Motor neuron (in vitro differentiated cells): ENCODE measurements at regions not wholly inside any gene's neighbourhood (a gene's known extent, or its start where the extent isn't known, plus 50 kb on each side); places are given as distances from the start of the nearest gene placed in this dataset.
"Not testable (repeated sequence)": the region's sequence is repeated elsewhere in the genome, so short reads cannot be mapped to it uniquely, and the experiment has no call there.

Experiments used
- ATAC-seq, 8 experiments: fragments of 200-7000 bp; cut with Tn5 transposase; replicated peaks in 6 of 8; 2 replicates each; pipeline ENCODE4 v1.8.0; 2021; ENCODE audit warnings: mild to moderate bottlenecking in 8 of 8, moderate library complexity in 8 of 8
- H3K27ac ChIP-seq, 2 donors: fragments of 250-450 bp; sonication (Bioruptor Pico); 2 replicates each; pipeline ENCODE4 v1.9.0; 2021; ENCODE audit warnings: antibody characterized with exemption in 2 of 2, mild to moderate bottlenecking in 2 of 2, moderate library complexity in 1 of 2
- H3K4me1 ChIP-seq, 2 donors: fragments of 250-450 bp; sonication (Bioruptor Pico); replicated peaks in 1 of 2; 2 replicates each; pipeline ENCODE4 v1.6.1; 2021; ENCODE audit warnings: antibody characterized with exemption in 2 of 2, mild to moderate bottlenecking in 2 of 2, moderate library complexity in 1 of 2
- H3K4me3 ChIP-seq, 5 donors: fragments of 250-450 bp; sonication (Bioruptor Pico); 2 replicates each; pipeline ENCODE4 v1.9.0; 2021; ENCODE audit warnings: antibody characterized with exemption in 5 of 5, mild to moderate bottlenecking in 5 of 5, moderate library complexity in 4 of 5
- WGBS, 10 experiments: fragments of 450-650 bp; shearing (Covaris generic); methylation state at CpG; one replicate each; pipeline ENCODE4 v1.0.0; 2022; 5-methylcytosine and 5-hydroxymethylcytosine counted together
- in situ Hi-C, 9 experiments: fragments of 400-800 bp; cut with MboI; loops; one replicate each; pipeline ENCODE4 v1.15.0; 2021; ENCODE audit warnings: low sequenced_read_pairs in 9 of 9, low pct_unique_long_range_greater_than_20kb in 2 of 9; ENCODE audit not compliant: unreplicated experiment in 9 of 9

DNA sequence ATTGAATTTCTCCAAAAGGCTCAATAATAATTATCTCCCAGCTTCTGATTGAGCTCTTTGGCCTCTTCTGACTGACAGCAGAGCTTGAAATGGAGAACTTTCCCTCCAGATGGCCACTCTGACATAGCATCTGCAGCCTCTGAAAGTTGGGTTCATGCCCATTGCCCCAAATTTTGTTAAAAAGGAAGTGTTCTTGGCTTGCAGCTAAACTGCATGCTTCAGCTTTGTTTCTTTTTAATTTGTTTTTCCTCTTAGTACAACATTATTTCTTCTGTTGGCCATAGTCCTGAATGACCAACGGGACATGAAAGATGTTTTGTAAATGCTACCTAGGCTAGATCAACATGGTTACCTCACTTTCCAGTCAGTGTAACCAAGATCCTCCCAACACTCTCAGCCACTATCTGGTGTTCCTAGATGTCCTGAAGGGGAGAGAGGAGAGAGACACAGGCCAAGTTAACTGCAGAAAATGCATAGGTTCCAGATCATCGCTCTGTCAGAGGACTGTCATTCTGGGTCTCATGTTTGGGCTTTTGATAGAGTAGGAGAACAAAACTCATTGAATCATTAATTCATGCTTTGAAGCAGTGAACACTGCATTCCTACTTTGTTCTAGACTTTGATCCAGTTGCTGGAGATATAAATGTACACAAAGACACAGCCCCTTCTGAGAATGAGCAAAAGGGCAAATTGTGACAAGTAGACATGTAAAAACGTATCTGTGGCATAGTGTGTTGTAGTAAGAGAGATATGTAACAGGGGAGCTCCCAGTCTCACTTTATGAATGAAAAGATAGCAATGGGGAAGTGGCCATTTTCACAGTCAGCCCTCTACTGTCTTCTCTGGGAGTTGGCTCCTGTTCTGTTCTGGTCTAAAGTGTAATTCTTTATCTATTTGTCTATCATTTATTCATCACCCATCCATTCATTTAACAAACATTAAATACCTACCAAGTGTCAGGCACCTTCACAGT lies 156.2 kb downstream of the ZNF621 start:
- Histone ChIP-seq H3K27ac (no peak overlapping the region), H3K4me1 (peaks cover 0 to 5% of the 10 kb centered on the region in 2 donors), H3K4me3 (no peak overlapping the region)
- whole genome bisulfite sequencing, 10 experiments, result 20 to 94% (median 76%) methylated on average over 1 to 3 of the region's 3 CpGs
- ATAC-seq, result peak in 2 of 8 experiments; percentile 28 to 39
- in situ Hi-C loops, result no loop called here

- 33 to 80% (median 57%) methylated on average over 1 of the region's 1 CpG; no CpG with 5 or more reads in 3 of the 10 experiments for WGBS, 10 experiments
- in situ Hi-C loops, result no loop called here
Observed at GRCh38 chr3:40681658-40682055, 156.9 kb downstream of the ZNF621 start.

GRCh38 chr3:40689837-40690236 lies 165.1 kb downstream of the ZNF621 start:
- peak in 3 of 8 experiments; percentile 71 to 75 (median 73) for ATAC-seq
- WGBS, 10 experiments, result 33 to 100% (median 83%) methylated on average over 1 of the region's 1 CpG; no CpG with 5 or more reads in 1 of the 10 experiments
- Histone ChIP-seq H3K4me1 (no peaks in the 10 kb centered on the region), H3K27ac (no peak overlapping the region), H3K4me3 (no peak overlapping the region)
- in situ Hi-C loops, result no loop called here

More at GRCh38 chr3:40681658-40682055, 156.9 kb downstream of the ZNF621 start:
- no peak overlapping the region for H3K4me3 ChIP-seq
- peaks cover 0 to 5% of the 10 kb centered on the region in 2 donors for H3K4me1 ChIP-seq
- no peak overlapping the region for H3K27ac ChIP-seq
- peak in 6 of 8 experiments; percentile 50 to 97 (median 74) for ATAC-seq

GRCh38 chr3:40690749-40691451 lies 166.1 kb downstream of the ZNF621 start:
- Histone ChIP-seq H3K27ac (no peak overlapping the region), H3K4me3 (no peak overlapping the region), H3K4me1 (no peaks in the 10 kb centered on the region)
- in situ Hi-C loops, result no loop called here
- 10 to 82% (median 75%) methylated on average over 2 to 8 of the region's 9 CpGs; no CpG with 5 or more reads in 6 of the 10 experiments for WGBS, 10 experiments
- peak in 4 of 8 experiments; percentile 65 to 80 (median 80) for ATAC-seq

GRCh38 chr3:40691452-40691861 lies 166.7 kb downstream of the ZNF621 start:
- in situ Hi-C loops, result no loop called here
- no peak overlapping the region for H3K27ac ChIP-seq
- no peak overlapping the region for H3K4me3 ChIP-seq
- H3K4me1 ChIP-seq, result no peaks in the 10 kb centered on the region
- 20 to 100% (median 94%) methylated on average over 1 to 4 of the region's 4 CpGs; no CpG with 5 or more reads in 3 of the 10 experiments for WGBS, 10 experiments
- peak in 1 of 8 experiments; percentile 36 for ATAC-seq

GRCh38 chr3:40695848-40696247 lies 171.1 kb downstream of the ZNF621 start:
- H3K4me3 ChIP-seq, result no peak overlapping the region
- ATAC-seq, result no peak
- H3K4me1 ChIP-seq, result no peaks in the 10 kb centered on the region
- in situ Hi-C loops, result no loop called here
- WGBS, 10 experiments, result 0 to 83% (median 40%) methylated on average over 1 to 2 of the region's 2 CpGs; no CpG with 5 or more reads in 5 of the 10 experiments
- H3K27ac ChIP-seq, result no peak overlapping the region

- not testable (repeated sequence) for H3K4me1 ChIP-seq
Observed at GRCh38 chr3:40698611-40699010, 173.9 kb downstream of the ZNF621 start.

GRCh38 chr3:40701016-40701588 lies 176.3 kb downstream of the ZNF621 start:
- in situ Hi-C loops, result no loop called here
- H3K4me3 ChIP-seq, result no peak overlapping the region
- 40 to 83% (median 50%) methylated on average over 1 of the region's 1 CpG; no CpG with 5 or more reads in 7 of the 10 experiments for WGBS, 10 experiments
- H3K27ac ChIP-seq, result no peak overlapping the region
- no peaks in the 10 kb centered on the region for H3K4me1 ChIP-seq
- no peak for ATAC-seq

More at GRCh38 chr3:40698611-40699010, 173.9 kb downstream of the ZNF621 start:
- H3K27ac ChIP-seq, H3K4me3 ChIP-seq, in situ Hi-C loops, ATAC-seq: not testable (repeated sequence)

- WGBS, 10 experiments, result 0 to 100% (median 94%) methylated on average over 1 of the region's 1 CpG
- no peak for ATAC-seq
- no peak overlapping the region for H3K27ac ChIP-seq
- no peak overlapping the region for H3K4me3 ChIP-seq
- in situ Hi-C loops, result no loop called here
- no peaks in the 10 kb centered on the region for H3K4me1 ChIP-seq
Observed at GRCh38 chr3:40704224-40704623, 179.5 kb downstream of the ZNF621 start.

DNA sequence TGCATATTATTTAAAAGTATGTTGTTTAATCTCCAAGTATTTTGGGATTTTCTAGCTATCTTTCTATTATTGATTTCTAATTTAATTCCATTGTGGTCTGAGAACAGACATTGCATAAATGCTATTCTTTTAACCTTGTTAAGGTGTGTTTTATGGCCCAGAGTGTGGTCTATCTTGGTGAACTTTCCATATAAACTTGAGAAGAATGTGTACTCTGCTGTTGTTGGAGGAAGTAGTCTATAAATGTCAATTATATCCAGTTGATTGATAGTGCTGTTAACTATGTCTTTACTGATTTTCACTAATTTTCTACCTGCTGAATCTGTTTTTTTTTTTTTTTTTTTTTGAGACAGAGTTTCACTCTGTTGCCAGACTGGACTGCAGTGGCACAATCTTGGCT lies 180.9 kb downstream of the ZNF621 start:
- in situ Hi-C loops, result no loop called here
- no peak for ATAC-seq

GRCh38 chr3:40713306-40713705 lies 188.5 kb downstream of the ZNF621 start:
- in situ Hi-C loops, result no loop called here
- Histone ChIP-seq H3K27ac (no peak overlapping the region), H3K4me3 (no peak overlapping the region), H3K4me1 (peaks cover 2 to 3% of the 10 kb centered on the region in 2 donors)
- no peak for ATAC-seq

More for the DNA sequence above, 180.9 kb downstream of the ZNF621 start:
- no peak overlapping the region for H3K4me3 ChIP-seq
- no peak overlapping the region for H3K27ac ChIP-seq
- H3K4me1 ChIP-seq, result no peaks in the 10 kb centered on the region

DNA sequence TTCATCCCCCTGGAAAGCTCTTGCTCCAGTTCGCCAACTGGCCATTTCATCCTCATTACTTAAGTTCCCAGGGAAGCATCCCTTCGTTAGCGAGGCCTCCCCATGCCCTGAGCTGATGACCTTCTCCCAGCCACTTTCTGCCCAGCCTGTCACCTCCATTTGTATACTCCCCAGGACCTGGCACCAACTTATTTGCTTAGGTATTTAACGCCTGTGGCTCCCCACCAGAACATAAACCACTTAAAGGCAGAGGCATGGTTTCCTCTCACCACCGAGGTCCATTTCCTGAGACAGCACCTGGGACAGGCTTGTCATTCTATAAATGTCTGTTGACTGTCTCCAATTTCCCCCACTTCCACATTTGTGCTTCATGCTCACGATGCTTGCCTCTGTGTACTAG lies 189.0 kb downstream of the ZNF621 start:
- in situ Hi-C loops, result no loop called here
- H3K4me1 ChIP-seq, result peaks cover 2 to 3% of the 10 kb centered on the region in 2 donors
- no peak overlapping the region for H3K27ac ChIP-seq
- 20 to 100% (median 61%) methylated on average over 1 to 6 of the region's 6 CpGs; no CpG with 5 or more reads in 1 of the 10 experiments for WGBS, 10 experiments
- no peak overlapping the region for H3K4me3 ChIP-seq
- ATAC-seq, result no peak

DNA sequence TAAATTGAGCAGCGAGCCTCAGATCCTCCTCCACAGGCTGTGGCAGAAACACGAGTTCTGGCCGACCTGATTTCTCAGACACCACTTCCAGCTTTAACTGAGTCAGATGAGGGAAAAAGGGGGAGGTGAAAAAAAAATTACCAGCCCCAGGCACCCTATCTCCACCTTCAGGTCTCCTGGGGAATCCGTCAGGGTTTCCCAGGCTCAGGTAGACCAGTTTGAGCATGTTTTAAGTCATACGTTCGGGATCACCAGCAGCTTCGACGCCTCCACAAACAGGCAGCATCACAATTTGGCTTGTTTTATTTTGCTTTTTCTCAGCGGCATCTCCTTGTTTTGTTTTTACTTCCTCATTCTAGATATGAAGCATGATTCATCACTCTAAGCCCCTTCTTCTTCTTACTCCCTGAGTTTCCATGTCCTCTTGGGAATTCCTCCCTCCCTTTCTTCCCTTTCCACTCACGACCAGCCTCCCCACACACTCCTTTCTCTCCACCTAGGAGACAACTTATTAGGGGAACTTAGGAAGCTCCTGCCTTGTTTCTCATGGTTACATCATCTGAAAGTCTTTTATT lies 190.1 kb downstream of the ZNF621 start:
- H3K4me3 ChIP-seq, result no peak overlapping the region
- ATAC-seq, result no peak
- H3K4me1 ChIP-seq, result peaks cover 2 to 3% of the 10 kb centered on the region in 2 donors
- in situ Hi-C loops, result no loop called here
- WGBS, 10 experiments, result 37 to 94% (median 80%) methylated on average over 1 to 9 of the region's 10 CpGs
- no peak overlapping the region for H3K27ac ChIP-seq
